Esophagus squamous epithelium (tissue), 4 donors: ENCODE measurements at regions not wholly inside any gene's neighbourhood (a gene's known extent, or its start where the extent isn't known, plus 50 kb on each side); places are given as distances from the start of the nearest gene placed in this dataset.

Experiments
- POLR2A ChIP-seq, 4 donors: fragments of 450-650 bp; IDR thresholded peaks; one replicate each; pipeline ENCODE4 v1.6.1; 2017; ENCODE audit warnings: antibody characterized with exemption in 4 of 4, mild to moderate bottlenecking in 4 of 4, moderate library complexity in 3 of 4
- TF ChIP-seq, protein P1 (sequence below), 6 experiments: fragments of 450-650 bp in 4 of 6; fragments of 200-600 bp in 2 of 6; sonication (generic) in 2 of 6; IDR thresholded peaks; one replicate each; pipeline ENCODE4 v1.5.1; 2016 to 2019; ENCODE audit warnings: antibody characterized with exemption in 6 of 6, mild to moderate bottlenecking in 4 of 6, moderate library complexity in 4 of 6

DNA sequence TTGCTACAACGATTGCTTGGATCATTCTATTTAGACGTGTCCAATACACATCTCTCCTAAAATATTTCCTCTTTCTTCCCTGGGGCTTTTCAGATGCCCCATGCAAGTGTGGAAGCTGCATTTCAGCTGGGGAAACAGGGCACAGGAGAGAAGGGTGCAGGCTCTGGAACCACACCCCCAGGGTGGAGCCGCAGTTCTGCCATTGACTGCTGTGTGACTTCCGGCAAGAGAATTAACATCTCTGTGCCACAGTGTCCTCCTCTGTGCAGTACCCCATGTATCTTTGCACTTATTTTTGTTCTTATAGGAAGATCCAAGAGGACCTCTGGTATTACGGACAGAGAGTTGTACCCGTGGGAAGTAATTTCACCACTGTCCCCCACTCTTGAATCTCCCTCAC, 405.3 kb upstream of the EEF2KMT start:
- TF ChIP-seq, protein P1, sequence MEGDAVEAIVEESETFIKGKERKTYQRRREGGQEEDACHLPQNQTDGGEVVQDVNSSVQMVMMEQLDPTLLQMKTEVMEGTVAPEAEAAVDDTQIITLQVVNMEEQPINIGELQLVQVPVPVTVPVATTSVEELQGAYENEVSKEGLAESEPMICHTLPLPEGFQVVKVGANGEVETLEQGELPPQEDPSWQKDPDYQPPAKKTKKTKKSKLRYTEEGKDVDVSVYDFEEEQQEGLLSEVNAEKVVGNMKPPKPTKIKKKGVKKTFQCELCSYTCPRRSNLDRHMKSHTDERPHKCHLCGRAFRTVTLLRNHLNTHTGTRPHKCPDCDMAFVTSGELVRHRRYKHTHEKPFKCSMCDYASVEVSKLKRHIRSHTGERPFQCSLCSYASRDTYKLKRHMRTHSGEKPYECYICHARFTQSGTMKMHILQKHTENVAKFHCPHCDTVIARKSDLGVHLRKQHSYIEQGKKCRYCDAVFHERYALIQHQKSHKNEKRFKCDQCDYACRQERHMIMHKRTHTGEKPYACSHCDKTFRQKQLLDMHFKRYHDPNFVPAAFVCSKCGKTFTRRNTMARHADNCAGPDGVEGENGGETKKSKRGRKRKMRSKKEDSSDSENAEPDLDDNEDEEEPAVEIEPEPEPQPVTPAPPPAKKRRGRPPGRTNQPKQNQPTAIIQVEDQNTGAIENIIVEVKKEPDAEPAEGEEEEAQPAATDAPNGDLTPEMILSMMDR (IDR thresholded peaks at IDR 0.05) = no peak
- no peak for TF ChIP-seq POLR2A (IDR thresholded peaks at IDR 0.05)
